ENCODE measurements at regions not wholly inside any gene's neighbourhood (a gene's known extent, or its start where the extent isn't known, plus 50 kb on each side); places are given as distances from the start of the nearest gene placed in this dataset.

GRCh38 chr4:15213302-15213970, 211.2 kb downstream of the CPEB2 start:
- Mint-ChIP-seq H3K4me1 (peaks cover 15% of the 10 kb centered on the region), H3K4me3 (no peak overlapping the region)

More at GRCh38 chr4:15213302-15213970, 211.2 kb downstream of the CPEB2 start:
- no peak overlapping the region for H3K27ac ChIP-seq (ENCODE audit: low read depth)
- no peaks in the 10 kb centered on the region for H4K20me1 ChIP-seq (replicated peaks; ENCODE audit: insufficient read depth)
- no peak overlapping the region for H2AFZ ChIP-seq
- H3K4me2 ChIP-seq = no peak overlapping the region
- ATAC-seq (no peak), DNase-seq (ENCODE audit: low spot score) (no peak)
- H3K9me3 Mint-ChIP-seq = peaks cover under 1% of the 10 kb centered on the region; the same call in 1 of the 3 replicates
- no peak overlapping the region for H3K27ac Mint-ChIP-seq
- no peaks in the 10 kb centered on the region for H3F3A ChIP-seq (replicated peaks; ENCODE audit: low read depth)
- peaks cover 7% of the 10 kb centered on the region for H3K4me1 ChIP-seq (ENCODE audit: insufficient read depth)
- H3K36me3 Mint-ChIP-seq (ENCODE audit: low read depth) = no peaks in the 10 kb centered on the region
- no peaks in the 10 kb centered on the region for H3K27me3 ChIP-seq (ENCODE audit: insufficient read depth)
- no peaks in the 10 kb centered on the region for H3K36me3 ChIP-seq (ENCODE audit: insufficient read depth)
- H3K27me3 Mint-ChIP-seq (ENCODE audit: insufficient read depth, low read depth, poor library complexity) = no peaks in the 10 kb centered on the region
- H3K4me3 ChIP-seq = no peak overlapping the region
- H3K79me2 ChIP-seq (replicated peaks; ENCODE audit: insufficient read depth) = no peaks in the 10 kb centered on the region
- no peaks in the 10 kb centered on the region for H3K9me2 ChIP-seq (ENCODE audit: insufficient read depth)
- TF ChIP-seq EZH2 (IDR thresholded peaks at IDR 0.05; ENCODE audit: low read depth, unreplicated experiment) (no peak), JUNB (IDR thresholded peaks at IDR 0.05; ENCODE audit: unreplicated experiment) (no peak), ETS1 (IDR thresholded peaks at IDR 0.05) (no peak), EZH2phosphoT487 (IDR thresholded peaks at IDR 0.05; ENCODE audit: unreplicated experiment) (no peak), STAT1 (IDR thresholded peaks at IDR 0.05; ENCODE audit: unreplicated experiment) (no peak), ZNF331 (CRISPR knock-in tag; IDR thresholded peaks at IDR 0.05; ENCODE audit: low read depth) (no peak)
- TF ChIP-seq, protein P1, sequence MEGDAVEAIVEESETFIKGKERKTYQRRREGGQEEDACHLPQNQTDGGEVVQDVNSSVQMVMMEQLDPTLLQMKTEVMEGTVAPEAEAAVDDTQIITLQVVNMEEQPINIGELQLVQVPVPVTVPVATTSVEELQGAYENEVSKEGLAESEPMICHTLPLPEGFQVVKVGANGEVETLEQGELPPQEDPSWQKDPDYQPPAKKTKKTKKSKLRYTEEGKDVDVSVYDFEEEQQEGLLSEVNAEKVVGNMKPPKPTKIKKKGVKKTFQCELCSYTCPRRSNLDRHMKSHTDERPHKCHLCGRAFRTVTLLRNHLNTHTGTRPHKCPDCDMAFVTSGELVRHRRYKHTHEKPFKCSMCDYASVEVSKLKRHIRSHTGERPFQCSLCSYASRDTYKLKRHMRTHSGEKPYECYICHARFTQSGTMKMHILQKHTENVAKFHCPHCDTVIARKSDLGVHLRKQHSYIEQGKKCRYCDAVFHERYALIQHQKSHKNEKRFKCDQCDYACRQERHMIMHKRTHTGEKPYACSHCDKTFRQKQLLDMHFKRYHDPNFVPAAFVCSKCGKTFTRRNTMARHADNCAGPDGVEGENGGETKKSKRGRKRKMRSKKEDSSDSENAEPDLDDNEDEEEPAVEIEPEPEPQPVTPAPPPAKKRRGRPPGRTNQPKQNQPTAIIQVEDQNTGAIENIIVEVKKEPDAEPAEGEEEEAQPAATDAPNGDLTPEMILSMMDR (conservative IDR thresholded peaks at IDR 0.05; ENCODE audit: low read depth in 2 of 2) = no peak
- TF ChIP-seq, protein P2, sequence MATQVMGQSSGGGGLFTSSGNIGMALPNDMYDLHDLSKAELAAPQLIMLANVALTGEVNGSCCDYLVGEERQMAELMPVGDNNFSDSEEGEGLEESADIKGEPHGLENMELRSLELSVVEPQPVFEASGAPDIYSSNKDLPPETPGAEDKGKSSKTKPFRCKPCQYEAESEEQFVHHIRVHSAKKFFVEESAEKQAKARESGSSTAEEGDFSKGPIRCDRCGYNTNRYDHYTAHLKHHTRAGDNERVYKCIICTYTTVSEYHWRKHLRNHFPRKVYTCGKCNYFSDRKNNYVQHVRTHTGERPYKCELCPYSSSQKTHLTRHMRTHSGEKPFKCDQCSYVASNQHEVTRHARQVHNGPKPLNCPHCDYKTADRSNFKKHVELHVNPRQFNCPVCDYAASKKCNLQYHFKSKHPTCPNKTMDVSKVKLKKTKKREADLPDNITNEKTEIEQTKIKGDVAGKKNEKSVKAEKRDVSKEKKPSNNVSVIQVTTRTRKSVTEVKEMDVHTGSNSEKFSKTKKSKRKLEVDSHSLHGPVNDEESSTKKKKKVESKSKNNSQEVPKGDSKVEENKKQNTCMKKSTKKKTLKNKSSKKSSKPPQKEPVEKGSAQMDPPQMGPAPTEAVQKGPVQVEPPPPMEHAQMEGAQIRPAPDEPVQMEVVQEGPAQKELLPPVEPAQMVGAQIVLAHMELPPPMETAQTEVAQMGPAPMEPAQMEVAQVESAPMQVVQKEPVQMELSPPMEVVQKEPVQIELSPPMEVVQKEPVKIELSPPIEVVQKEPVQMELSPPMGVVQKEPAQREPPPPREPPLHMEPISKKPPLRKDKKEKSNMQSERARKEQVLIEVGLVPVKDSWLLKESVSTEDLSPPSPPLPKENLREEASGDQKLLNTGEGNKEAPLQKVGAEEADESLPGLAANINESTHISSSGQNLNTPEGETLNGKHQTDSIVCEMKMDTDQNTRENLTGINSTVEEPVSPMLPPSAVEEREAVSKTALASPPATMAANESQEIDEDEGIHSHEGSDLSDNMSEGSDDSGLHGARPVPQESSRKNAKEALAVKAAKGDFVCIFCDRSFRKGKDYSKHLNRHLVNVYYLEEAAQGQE (IDR thresholded peaks at IDR 0.05; ENCODE audit: unreplicated experiment) = no peak
